ENCODE measurements at regions not wholly inside any gene's neighbourhood (a gene's known extent, or its start where the extent isn't known, plus 50 kb on each side); places are given as distances from the start of the nearest gene placed in this dataset.

GRCh38 chr2:65566617-65567016, 134.2 kb upstream of the SPRED2 start:
- Histone ChIP-seq H3K79me2 (ENCODE audit: control insufficient read depth, insufficient read depth, low read length) (no peaks in the 10 kb centered on the region), H3K36me3 (replicated peaks in 1 of 2; ENCODE audit: control extremely low read depth in 1 of 2, control insufficient read depth in 1 of 2, extremely low read depth in 1 of 2, insufficient read depth in 2 of 2, low read length in 1 of 2) (no peaks in the 10 kb centered on the region), H4K20me1 (ENCODE audit: control insufficient read depth, insufficient read depth, low read length, poor library complexity, severe bottlenecking) (no peaks in the 10 kb centered on the region), H3K27me3 (replicated peaks in 1 of 4; ENCODE audit: control extremely low read depth in 1 of 4, control insufficient read depth in 3 of 4, insufficient read depth in 4 of 4, low read length in 3 of 4) (no peaks in the 10 kb centered on the region), H3K9ac (ENCODE audit: low read length) (no peak overlapping the region), H3K4me1 (ENCODE audit: control insufficient read depth in 2 of 2, insufficient read depth in 2 of 2, low read length in 2 of 2) (peaks cover 0 to 7% of the 10 kb centered on the region in 2 donors), H3K4me3 (ENCODE audit: control extremely low read depth in 1 of 5, extremely low read depth in 1 of 5, insufficient read depth in 1 of 5, low read depth in 2 of 5, low read length in 4 of 5) (no peak overlapping the region), H3K27ac (ENCODE audit: low read length in 2 of 2) (no peak overlapping the region), H2AFZ (ENCODE audit: insufficient read depth, low read depth, low read length, poor library complexity, severe bottlenecking) (peak overlapping the region; percentile 52), H3K9me3 (ENCODE audit: control extremely low read depth in 1 of 3, control insufficient read depth in 2 of 3, insufficient read depth in 1 of 3, low read length in 2 of 3) (no peaks in the 10 kb centered on the region), H3K4me2 (replicated peaks; ENCODE audit: low read depth, low read length, poor library complexity, severe bottlenecking) (peak overlapping the region; percentile 41)
- DNase-seq = peak; percentile 30
- TF ChIP-seq CTCF (IDR thresholded peaks at IDR 0.05) (no peak), EZH2 (IDR thresholded peaks at IDR 0.05; ENCODE audit: borderline replicate concordance, insufficient read depth, low read depth, low read length, poor library complexity, severe bottlenecking) (no peak)
- Mint-ChIP-seq H3K27me3 (no peaks in the 10 kb centered on the region), H3K27ac (no peak overlapping the region), H3K4me3 (peak overlapping the region; percentile 32), H3K4me1 (peaks cover 3% of the 10 kb centered on the region), H3K9me3 (ENCODE audit: insufficient read depth) (no peaks in the 10 kb centered on the region)
- WGBS (ENCODE audit: insufficient coverage) = 44% methylated on average over 7 of the region's 9 CpGs
- ChIA-PET POLR2A (no interaction called here), CTCF (no interaction called here)
- no peak for ATAC-seq (ENCODE audit: low read depth)
- intact Hi-C loops (cut with micrococcal nuclease) = no loop called here

DNA sequence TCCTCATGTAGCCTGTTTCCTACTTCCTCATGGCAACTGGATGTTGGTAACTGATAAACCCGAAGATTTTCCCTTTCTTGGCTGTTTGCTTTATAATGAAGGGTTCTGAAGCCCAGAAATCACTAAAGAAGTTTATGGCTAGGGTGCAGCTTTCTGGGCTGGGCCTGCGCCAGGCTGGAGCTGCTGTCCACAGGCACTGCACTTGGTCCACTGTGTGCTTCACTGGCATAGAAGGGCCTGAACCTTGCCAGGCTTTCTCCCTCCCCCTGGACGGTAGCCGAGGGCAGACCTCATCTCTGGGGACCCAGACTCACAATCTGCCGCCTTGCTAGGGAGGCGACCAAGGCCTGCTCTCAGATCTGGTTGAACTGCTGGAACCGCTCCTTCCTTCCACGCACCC, 133.3 kb upstream of the SPRED2 start:
- no peak overlapping the region for H3K27ac Mint-ChIP-seq
- ATAC-seq (ENCODE audit: low read depth) = no peak
- TF ChIP-seq CTCF (IDR thresholded peaks at IDR 0.05) (no peak), EZH2 (IDR thresholded peaks at IDR 0.05; ENCODE audit: borderline replicate concordance, insufficient read depth, low read depth, low read length, poor library complexity, severe bottlenecking) (no peak)
- DNase-seq = no peak
- Histone ChIP-seq H3K4me3 (ENCODE audit: control extremely low read depth in 1 of 5, extremely low read depth in 1 of 5, insufficient read depth in 1 of 5, low read depth in 2 of 5, low read length in 4 of 5) (no peak overlapping the region), H3K79me2 (ENCODE audit: control insufficient read depth, insufficient read depth, low read length) (no peaks in the 10 kb centered on the region), H3K9me3 (ENCODE audit: control extremely low read depth in 1 of 3, control insufficient read depth in 2 of 3, insufficient read depth in 1 of 3, low read length in 2 of 3) (no peaks in the 10 kb centered on the region), H3K9ac (ENCODE audit: low read length) (no peak overlapping the region), H3K4me2 (replicated peaks; ENCODE audit: low read depth, low read length, poor library complexity, severe bottlenecking) (no peak overlapping the region), H3K27me3 (replicated peaks in 1 of 4; ENCODE audit: control extremely low read depth in 1 of 4, control insufficient read depth in 3 of 4, insufficient read depth in 4 of 4, low read length in 3 of 4) (no peaks in the 10 kb centered on the region), H4K20me1 (ENCODE audit: control insufficient read depth, insufficient read depth, low read length, poor library complexity, severe bottlenecking) (no peaks in the 10 kb centered on the region), H3K36me3 (replicated peaks in 1 of 2; ENCODE audit: control extremely low read depth in 1 of 2, control insufficient read depth in 1 of 2, extremely low read depth in 1 of 2, insufficient read depth in 2 of 2, low read length in 1 of 2) (no peaks in the 10 kb centered on the region), H2AFZ (ENCODE audit: insufficient read depth, low read depth, low read length, poor library complexity, severe bottlenecking) (no peak overlapping the region), H3K4me1 (ENCODE audit: control insufficient read depth in 2 of 2, insufficient read depth in 2 of 2, low read length in 2 of 2) (peaks cover 0 to 7% of the 10 kb centered on the region in 2 donors), H3K27ac (ENCODE audit: low read length in 2 of 2) (no peak overlapping the region)
- H3K4me3 Mint-ChIP-seq = no peak overlapping the region
- POLR2A ChIA-PET = no interaction called here
- peaks cover 3% of the 10 kb centered on the region for H3K4me1 Mint-ChIP-seq
- CTCF ChIA-PET = no interaction called here
- intact Hi-C loops (cut with micrococcal nuclease) = no loop called here
- no peaks in the 10 kb centered on the region for H3K9me3 Mint-ChIP-seq (ENCODE audit: insufficient read depth)
- 90% methylated on average over 8 of the region's 8 CpGs for WGBS (ENCODE audit: insufficient coverage)
- H3K27me3 Mint-ChIP-seq = no peaks in the 10 kb centered on the region

Data from B cell (primary cell).